ENCODE measurements at regions not wholly inside any gene's neighbourhood (a gene's known extent, or its start where the extent isn't known, plus 50 kb on each side); places are given as distances from the start of the nearest gene placed in this dataset.

DNA sequence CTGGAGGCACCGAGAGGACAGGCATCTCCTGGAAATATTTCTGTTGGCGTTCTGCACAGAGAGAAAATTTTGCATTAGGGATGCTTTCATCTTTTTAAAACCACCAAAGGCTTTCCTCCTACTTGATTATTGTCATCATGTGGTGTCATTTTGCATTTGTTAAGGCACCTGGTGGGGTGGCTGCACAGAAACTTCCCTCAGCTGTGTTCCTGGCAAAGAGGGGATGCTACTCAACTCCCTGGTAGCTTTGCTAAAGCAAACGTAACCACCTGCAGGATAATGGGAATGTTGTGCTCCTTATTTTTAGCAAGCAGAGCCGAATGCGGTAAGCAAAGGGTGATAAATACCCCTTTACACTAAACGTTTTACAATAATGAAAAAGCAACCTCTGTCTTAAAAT is 229.8 kb downstream of the STIM2 start:
- POLR2A ChIA-PET, result no interaction called here
- no peak overlapping the region for H3K27ac ChIP-seq (ENCODE audit: low read length)
- TF ChIP-seq, protein P1, sequence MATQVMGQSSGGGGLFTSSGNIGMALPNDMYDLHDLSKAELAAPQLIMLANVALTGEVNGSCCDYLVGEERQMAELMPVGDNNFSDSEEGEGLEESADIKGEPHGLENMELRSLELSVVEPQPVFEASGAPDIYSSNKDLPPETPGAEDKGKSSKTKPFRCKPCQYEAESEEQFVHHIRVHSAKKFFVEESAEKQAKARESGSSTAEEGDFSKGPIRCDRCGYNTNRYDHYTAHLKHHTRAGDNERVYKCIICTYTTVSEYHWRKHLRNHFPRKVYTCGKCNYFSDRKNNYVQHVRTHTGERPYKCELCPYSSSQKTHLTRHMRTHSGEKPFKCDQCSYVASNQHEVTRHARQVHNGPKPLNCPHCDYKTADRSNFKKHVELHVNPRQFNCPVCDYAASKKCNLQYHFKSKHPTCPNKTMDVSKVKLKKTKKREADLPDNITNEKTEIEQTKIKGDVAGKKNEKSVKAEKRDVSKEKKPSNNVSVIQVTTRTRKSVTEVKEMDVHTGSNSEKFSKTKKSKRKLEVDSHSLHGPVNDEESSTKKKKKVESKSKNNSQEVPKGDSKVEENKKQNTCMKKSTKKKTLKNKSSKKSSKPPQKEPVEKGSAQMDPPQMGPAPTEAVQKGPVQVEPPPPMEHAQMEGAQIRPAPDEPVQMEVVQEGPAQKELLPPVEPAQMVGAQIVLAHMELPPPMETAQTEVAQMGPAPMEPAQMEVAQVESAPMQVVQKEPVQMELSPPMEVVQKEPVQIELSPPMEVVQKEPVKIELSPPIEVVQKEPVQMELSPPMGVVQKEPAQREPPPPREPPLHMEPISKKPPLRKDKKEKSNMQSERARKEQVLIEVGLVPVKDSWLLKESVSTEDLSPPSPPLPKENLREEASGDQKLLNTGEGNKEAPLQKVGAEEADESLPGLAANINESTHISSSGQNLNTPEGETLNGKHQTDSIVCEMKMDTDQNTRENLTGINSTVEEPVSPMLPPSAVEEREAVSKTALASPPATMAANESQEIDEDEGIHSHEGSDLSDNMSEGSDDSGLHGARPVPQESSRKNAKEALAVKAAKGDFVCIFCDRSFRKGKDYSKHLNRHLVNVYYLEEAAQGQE (IDR thresholded peaks at IDR 0.05; ENCODE audit: insufficient read depth in 1 of 2, low read depth in 2 of 2, low read length in 1 of 2), result no peak
- TF ChIP-seq TCF7L2 (IDR thresholded peaks at IDR 0.05; ENCODE audit: low read depth, low read length) (no peak), SIN3A (IDR thresholded peaks at IDR 0.05; ENCODE audit: borderline replicate concordance, insufficient read depth, low read depth, low read length) (no peak)
- TF ChIP-seq, protein P2, sequence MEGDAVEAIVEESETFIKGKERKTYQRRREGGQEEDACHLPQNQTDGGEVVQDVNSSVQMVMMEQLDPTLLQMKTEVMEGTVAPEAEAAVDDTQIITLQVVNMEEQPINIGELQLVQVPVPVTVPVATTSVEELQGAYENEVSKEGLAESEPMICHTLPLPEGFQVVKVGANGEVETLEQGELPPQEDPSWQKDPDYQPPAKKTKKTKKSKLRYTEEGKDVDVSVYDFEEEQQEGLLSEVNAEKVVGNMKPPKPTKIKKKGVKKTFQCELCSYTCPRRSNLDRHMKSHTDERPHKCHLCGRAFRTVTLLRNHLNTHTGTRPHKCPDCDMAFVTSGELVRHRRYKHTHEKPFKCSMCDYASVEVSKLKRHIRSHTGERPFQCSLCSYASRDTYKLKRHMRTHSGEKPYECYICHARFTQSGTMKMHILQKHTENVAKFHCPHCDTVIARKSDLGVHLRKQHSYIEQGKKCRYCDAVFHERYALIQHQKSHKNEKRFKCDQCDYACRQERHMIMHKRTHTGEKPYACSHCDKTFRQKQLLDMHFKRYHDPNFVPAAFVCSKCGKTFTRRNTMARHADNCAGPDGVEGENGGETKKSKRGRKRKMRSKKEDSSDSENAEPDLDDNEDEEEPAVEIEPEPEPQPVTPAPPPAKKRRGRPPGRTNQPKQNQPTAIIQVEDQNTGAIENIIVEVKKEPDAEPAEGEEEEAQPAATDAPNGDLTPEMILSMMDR (IDR thresholded peaks at IDR 0.05), result no peak
- CTCF ChIA-PET, result no interaction called here
- H3K4me1 ChIP-seq (ENCODE audit: control insufficient read depth, insufficient read depth, low read length), result no peaks in the 10 kb centered on the region
- H3K27me3 ChIP-seq (ENCODE audit: control insufficient read depth, insufficient read depth, low read length), result peaks cover 6% of the 10 kb centered on the region
- in situ Hi-C loops (cut with HindIII; ENCODE audit: low pct_unique_long_range_greater_than_20kb, low sequenced_read_pairs) (no loop called here), intact Hi-C loops (cut with micrococcal nuclease; ENCODE audit: unreplicated experiment) (no loop called here)
- BruUV-seq (replicated peaks), result no TSS peak
- H3K9me3 ChIP-seq (ENCODE audit: control insufficient read depth, insufficient read depth, low read depth, low read length), result no peaks in the 10 kb centered on the region
- no peak overlapping the region for H3K4me3 ChIP-seq (ENCODE audit: low read depth in 2 of 2, low read length in 2 of 2)
- DNase-seq (ENCODE audit: low read depth, low spot score) (no peak), ATAC-seq (no peak)
- no peaks in the 10 kb centered on the region for H3K36me3 ChIP-seq (ENCODE audit: control insufficient read depth, insufficient read depth, low read length)

DNA sequence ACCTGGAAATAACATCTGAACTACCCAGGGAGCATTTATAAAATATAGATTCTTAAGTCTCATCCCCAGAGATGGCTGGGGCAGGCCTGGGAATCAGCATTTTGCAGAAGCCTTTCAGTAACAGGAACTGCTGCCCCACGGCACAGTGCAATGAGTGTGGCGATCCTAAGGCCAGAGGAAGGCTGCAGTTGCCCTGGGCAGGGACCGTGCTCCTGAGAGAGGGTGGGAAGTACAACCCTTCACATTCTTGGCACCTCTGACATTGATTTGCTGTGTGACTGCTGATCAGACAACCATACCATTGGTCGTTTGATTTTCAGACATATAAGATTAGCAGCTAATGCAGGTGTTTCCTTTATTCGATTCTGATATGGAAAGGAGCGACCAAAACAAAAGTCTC is 233.6 kb downstream of the STIM2 start:
- DNase-seq (ENCODE audit: low read depth, low spot score), result no peak
- in situ Hi-C loops (cut with HindIII; ENCODE audit: low pct_unique_long_range_greater_than_20kb, low sequenced_read_pairs), result no loop called here
- BruUV-seq (replicated peaks), result no TSS peak

More for the DNA sequence above, 233.6 kb downstream of the STIM2 start:
- no peak overlapping the region for H3K27ac ChIP-seq (ENCODE audit: low read length)
- CTCF ChIA-PET, result no interaction called here
- no peaks in the 10 kb centered on the region for H3K36me3 ChIP-seq (ENCODE audit: control insufficient read depth, insufficient read depth, low read length)
- H3K4me3 ChIP-seq (ENCODE audit: low read depth in 2 of 2, low read length in 2 of 2), result no peak overlapping the region
- POLR2A ChIA-PET, result no interaction called here
- ATAC-seq, result no peak
- intact Hi-C loops (cut with micrococcal nuclease; ENCODE audit: unreplicated experiment), result no loop called here
- H3K9me3 ChIP-seq (ENCODE audit: control insufficient read depth, insufficient read depth, low read depth, low read length), result no peaks in the 10 kb centered on the region
- H3K27me3 ChIP-seq (ENCODE audit: control insufficient read depth, insufficient read depth, low read length), result no peaks in the 10 kb centered on the region
- TF ChIP-seq POLR2AphosphoS5 (IDR thresholded peaks at IDR 0.05; ENCODE audit: low read depth, low read length) (no peak), SIN3A (IDR thresholded peaks at IDR 0.05; ENCODE audit: borderline replicate concordance, insufficient read depth, low read depth, low read length) (no peak), TCF7L2 (IDR thresholded peaks at IDR 0.05; ENCODE audit: low read depth, low read length) (no peak)
- TF ChIP-seq, protein P2 (IDR thresholded peaks at IDR 0.05), result no peak
- TF ChIP-seq, protein P1 (IDR thresholded peaks at IDR 0.05; ENCODE audit: insufficient read depth in 1 of 2, low read depth in 2 of 2, low read length in 1 of 2), result no peak
- no peaks in the 10 kb centered on the region for H3K4me1 ChIP-seq (ENCODE audit: control insufficient read depth, insufficient read depth, low read length)

Measured in Panc1 (cell line).